ENCODE measurements at regions not wholly inside any gene's neighbourhood (a gene's known extent, or its start where the extent isn't known, plus 50 kb on each side); places are given as distances from the start of the nearest gene placed in this dataset.
"Not testable (repeated sequence)": the region's sequence is repeated elsewhere in the genome, so short reads cannot be mapped to it uniquely, and the experiment has no call there.

DNA sequence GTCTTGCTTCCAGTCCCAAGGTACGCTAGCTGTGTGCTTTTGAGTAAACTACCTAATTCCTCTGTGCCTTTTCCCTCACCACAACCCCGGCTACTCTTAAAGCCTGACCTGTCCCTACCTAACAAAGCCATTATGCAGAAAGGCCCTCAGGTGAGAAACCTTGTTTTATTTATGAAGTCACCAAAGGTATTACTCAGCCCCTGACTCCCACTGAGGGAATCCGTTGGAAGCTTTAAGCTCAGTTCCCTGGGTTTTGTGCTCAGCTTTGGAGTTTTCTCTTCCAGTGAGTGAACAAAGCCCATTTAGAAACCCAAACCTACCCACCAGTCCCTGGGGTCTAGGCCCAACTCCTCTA lies 90.9 kb downstream of the APIP start:
- H3K27ac ChIP-seq, result peak overlapping the region; percentile 73 to 77
- TF ChIP-seq, protein P1, sequence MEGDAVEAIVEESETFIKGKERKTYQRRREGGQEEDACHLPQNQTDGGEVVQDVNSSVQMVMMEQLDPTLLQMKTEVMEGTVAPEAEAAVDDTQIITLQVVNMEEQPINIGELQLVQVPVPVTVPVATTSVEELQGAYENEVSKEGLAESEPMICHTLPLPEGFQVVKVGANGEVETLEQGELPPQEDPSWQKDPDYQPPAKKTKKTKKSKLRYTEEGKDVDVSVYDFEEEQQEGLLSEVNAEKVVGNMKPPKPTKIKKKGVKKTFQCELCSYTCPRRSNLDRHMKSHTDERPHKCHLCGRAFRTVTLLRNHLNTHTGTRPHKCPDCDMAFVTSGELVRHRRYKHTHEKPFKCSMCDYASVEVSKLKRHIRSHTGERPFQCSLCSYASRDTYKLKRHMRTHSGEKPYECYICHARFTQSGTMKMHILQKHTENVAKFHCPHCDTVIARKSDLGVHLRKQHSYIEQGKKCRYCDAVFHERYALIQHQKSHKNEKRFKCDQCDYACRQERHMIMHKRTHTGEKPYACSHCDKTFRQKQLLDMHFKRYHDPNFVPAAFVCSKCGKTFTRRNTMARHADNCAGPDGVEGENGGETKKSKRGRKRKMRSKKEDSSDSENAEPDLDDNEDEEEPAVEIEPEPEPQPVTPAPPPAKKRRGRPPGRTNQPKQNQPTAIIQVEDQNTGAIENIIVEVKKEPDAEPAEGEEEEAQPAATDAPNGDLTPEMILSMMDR (IDR thresholded peaks at IDR 0.05), result no peak
- no peak for TF ChIP-seq POLR2A (IDR thresholded peaks at IDR 0.05)
- no peak for DNase-seq (ENCODE audit: low spot score)
- peaks cover 11% of the 10 kb centered on the region for H3K4me1 ChIP-seq (replicated peaks)
- 59% methylated on average over 3 of the region's 3 CpGs for WGBS
- H3K36me3 ChIP-seq, result no peaks in the 10 kb centered on the region
- H3K9me3 ChIP-seq, result no peaks in the 10 kb centered on the region
- H3K27me3 ChIP-seq (replicated peaks; ENCODE audit: insufficient read depth), result no peaks in the 10 kb centered on the region
- H3K4me3 ChIP-seq, result no peak overlapping the region
- intact Hi-C loops (cut with DNase I), result no loop called here

DNA sequence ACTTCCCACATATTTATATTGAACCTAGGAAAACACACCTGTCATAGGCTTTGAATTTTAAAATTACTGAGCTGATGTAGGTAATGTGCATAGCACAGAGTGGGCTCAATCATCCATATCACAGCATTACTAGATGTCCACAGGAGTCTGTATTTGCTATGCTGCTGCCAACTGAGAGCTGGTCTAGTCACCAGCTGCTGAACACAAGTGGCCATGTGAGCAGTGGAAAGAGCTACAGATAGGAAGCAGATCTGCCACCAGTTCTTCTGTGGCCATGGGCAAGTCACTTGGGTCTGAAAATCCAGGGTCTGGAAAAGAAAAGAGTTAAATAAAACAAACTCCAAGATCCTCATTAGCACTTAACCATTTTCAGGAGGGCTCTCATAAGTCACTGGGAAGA lies 91.8 kb downstream of the APIP start:
- Histone ChIP-seq H3K27ac (peak overlapping the region; percentile 73 to 77), H3K9me3 (no peaks in the 10 kb centered on the region), H3K27me3 (replicated peaks; ENCODE audit: insufficient read depth) (no peaks in the 10 kb centered on the region), H3K36me3 (no peaks in the 10 kb centered on the region), H3K4me3 (no peak overlapping the region), H3K4me1 (replicated peaks) (peaks cover 11% of the 10 kb centered on the region)
- TF ChIP-seq POLR2A (IDR thresholded peaks at IDR 0.05), result no peak
- TF ChIP-seq, protein P1 (IDR thresholded peaks at IDR 0.05), result no peak
- no peak for TF ChIP-seq POLR2AphosphoS5 (IDR thresholded peaks at IDR 0.05)
- no peak for DNase-seq (ENCODE audit: low spot score)
- intact Hi-C loops (cut with DNase I), result no loop called here

DNA sequence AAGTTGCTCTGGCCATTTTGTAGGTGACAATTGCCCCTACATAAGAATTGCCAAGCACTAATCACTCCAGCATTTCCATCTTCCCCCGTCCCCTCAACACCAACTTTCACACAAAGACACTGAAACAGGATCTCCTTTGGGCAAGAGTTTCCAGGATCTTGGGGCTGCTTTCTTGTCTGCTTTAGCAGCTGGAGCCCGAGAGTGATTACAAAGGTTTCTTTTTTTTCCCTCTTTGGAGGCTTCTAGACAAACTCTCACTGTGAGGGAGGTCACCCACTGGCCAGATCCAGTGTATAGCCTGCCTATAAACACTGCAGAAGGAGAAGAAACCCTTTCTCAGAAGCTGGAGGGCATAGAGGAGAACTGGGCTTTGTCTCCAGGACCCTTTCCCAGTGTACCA lies 92.5 kb downstream of the APIP start:
- Histone ChIP-seq H3K27me3 (replicated peaks; ENCODE audit: insufficient read depth) (no peaks in the 10 kb centered on the region), H3K4me3 (no peak overlapping the region), H3K27ac (no peak overlapping the region), H3K36me3 (no peaks in the 10 kb centered on the region), H3K4me1 (replicated peaks) (peaks cover 11% of the 10 kb centered on the region), H3K9me3 (no peaks in the 10 kb centered on the region)
- TF ChIP-seq POLR2A (IDR thresholded peaks at IDR 0.05) (no peak), POLR2AphosphoS5 (IDR thresholded peaks at IDR 0.05) (no peak)
- TF ChIP-seq, protein P1 (IDR thresholded peaks at IDR 0.05), result no peak
- DNase-seq (ENCODE audit: low spot score), result no peak
- intact Hi-C loops (cut with DNase I), result no loop called here
- 67% methylated on average over 2 of the region's 2 CpGs for WGBS

GRCh38 chr11:34823197-34823596 lies 93.0 kb downstream of the APIP start:
- DNase-seq (ENCODE audit: low spot score), result no peak
- Histone ChIP-seq H3K27me3 (replicated peaks; ENCODE audit: insufficient read depth) (no peaks in the 10 kb centered on the region), H3K4me1 (replicated peaks) (peaks cover 11% of the 10 kb centered on the region), H3K4me3 (no peak overlapping the region), H3K27ac (no peak overlapping the region), H3K9me3 (no peaks in the 10 kb centered on the region), H3K36me3 (no peaks in the 10 kb centered on the region)
- WGBS, result 62% methylated on average over 3 of the region's 3 CpGs
- intact Hi-C loops (cut with DNase I), result no loop called here
- TF ChIP-seq POLR2AphosphoS5 (IDR thresholded peaks at IDR 0.05) (no peak), POLR2A (IDR thresholded peaks at IDR 0.05) (no peak)
- TF ChIP-seq, protein P1 (IDR thresholded peaks at IDR 0.05), result no peak

GRCh38 chr11:34819740-34820482 lies 96.3 kb downstream of the APIP start:
- no peak overlapping the region for H3K4me3 ChIP-seq
- TF ChIP-seq POLR2A (IDR thresholded peaks at IDR 0.05) (no peak), POLR2AphosphoS5 (IDR thresholded peaks at IDR 0.05) (no peak)
- TF ChIP-seq, protein P1 (IDR thresholded peaks at IDR 0.05), result no peak
- no peak for DNase-seq (ENCODE audit: low spot score)
- H3K9me3 ChIP-seq, result no peaks in the 10 kb centered on the region
- H3K36me3 ChIP-seq, result no peaks in the 10 kb centered on the region
- no peaks in the 10 kb centered on the region for H3K27me3 ChIP-seq (replicated peaks; ENCODE audit: insufficient read depth)
- H3K27ac ChIP-seq, result no peak overlapping the region
- WGBS, result 77% methylated on average over 6 of the region's 6 CpGs
- intact Hi-C loops (cut with DNase I), result no loop called here
- H3K4me1 ChIP-seq (replicated peaks), result peaks cover under 1% of the 10 kb centered on the region

GRCh38 chr11:34817812-34818211 lies 98.4 kb downstream of the APIP start:
- H3K4me3 ChIP-seq; H3K36me3 ChIP-seq; DNase-seq (ENCODE audit: low spot score); H3K4me1 ChIP-seq (replicated peaks); H3K9me3 ChIP-seq; H3K27me3 ChIP-seq (replicated peaks; ENCODE audit: insufficient read depth); H3K27ac ChIP-seq; intact Hi-C loops (cut with DNase I): not testable (repeated sequence)
- WGBS, result 96% methylated on average over 3 of the region's 3 CpGs

All from prostate gland (tissue), 2 donors.